ENCODE measurements at regions not wholly inside any gene's neighbourhood (a gene's known extent, or its start where the extent isn't known, plus 50 kb on each side); places are given as distances from the start of the nearest gene placed in this dataset.

DNA sequence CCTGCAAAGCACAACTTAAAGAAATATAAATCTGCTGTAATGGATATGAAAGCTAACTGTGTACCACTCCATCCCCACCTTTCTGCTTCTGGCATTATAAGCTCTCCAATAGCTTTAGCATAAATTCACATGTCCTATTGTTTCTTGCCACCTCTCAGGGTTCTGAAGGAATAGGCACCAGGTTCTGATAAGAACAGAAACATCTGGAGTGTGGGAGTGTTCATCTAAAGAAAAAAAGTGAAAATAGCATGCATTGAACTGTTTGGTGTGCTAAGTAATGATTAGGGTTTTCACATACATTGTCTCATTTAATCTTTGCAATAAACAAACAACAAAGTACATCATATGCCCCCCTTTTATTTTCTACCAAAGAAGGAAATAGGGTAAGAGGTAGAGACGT is 72.3 kb downstream of the FAM76B start:
- DNase-seq: no peak

- no peak for DNase-seq
Observed at GRCh38 chr11:95716266-95716665, 73.3 kb downstream of the FAM76B start.

- DNase-seq: no peak
Observed at GRCh38 chr11:95715777-95716241, 73.8 kb downstream of the FAM76B start.

DNA sequence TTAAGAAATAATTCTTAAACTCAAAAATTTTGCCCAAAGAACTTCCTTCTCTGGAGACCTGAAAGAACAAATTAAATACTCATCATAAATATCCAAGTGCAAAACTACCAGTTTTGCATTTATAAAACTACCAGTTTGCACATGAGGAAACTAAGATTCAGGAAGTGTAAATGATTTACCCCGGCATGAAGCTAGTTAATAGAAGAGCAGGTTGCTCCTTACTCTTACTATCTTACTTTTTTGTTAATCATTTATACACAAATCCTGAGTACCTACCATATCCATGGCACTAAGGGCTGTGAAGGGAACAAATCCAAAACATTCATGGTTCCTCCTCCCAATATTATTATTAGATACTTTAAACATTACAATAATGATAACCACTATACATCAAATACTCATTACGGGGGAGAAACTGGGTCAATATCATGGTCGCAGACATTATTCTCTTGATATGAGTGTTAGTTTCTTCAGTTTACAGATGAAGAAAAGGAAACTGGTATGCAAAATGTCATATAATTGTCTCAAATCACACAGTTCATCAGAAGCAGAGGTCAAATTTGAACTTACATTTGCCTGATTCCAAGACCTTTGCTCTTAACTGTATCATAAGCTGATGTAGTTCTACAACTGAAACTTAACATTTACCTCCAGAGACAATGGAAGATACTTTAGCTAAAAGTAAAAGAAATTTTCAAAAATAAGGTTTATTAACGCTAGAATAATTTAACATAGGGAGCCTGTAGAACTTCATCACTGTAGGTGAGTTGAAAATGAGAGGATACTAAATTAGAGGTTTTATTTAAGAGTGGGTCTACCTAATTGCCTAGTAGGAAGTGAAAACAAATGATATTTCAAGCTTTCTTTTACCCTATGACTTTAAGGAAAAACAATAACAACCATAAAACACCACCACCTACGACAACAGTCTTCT is 74.5 kb downstream of the FAM76B start:
- no peak for DNase-seq

- DNase-seq: no peak
Observed at GRCh38 chr11:95713428-95713827, 76.2 kb downstream of the FAM76B start.

GRCh38 chr11:95711945-95712221 is 77.7 kb downstream of the FAM76B start:
- no peak for DNase-seq

DNA sequence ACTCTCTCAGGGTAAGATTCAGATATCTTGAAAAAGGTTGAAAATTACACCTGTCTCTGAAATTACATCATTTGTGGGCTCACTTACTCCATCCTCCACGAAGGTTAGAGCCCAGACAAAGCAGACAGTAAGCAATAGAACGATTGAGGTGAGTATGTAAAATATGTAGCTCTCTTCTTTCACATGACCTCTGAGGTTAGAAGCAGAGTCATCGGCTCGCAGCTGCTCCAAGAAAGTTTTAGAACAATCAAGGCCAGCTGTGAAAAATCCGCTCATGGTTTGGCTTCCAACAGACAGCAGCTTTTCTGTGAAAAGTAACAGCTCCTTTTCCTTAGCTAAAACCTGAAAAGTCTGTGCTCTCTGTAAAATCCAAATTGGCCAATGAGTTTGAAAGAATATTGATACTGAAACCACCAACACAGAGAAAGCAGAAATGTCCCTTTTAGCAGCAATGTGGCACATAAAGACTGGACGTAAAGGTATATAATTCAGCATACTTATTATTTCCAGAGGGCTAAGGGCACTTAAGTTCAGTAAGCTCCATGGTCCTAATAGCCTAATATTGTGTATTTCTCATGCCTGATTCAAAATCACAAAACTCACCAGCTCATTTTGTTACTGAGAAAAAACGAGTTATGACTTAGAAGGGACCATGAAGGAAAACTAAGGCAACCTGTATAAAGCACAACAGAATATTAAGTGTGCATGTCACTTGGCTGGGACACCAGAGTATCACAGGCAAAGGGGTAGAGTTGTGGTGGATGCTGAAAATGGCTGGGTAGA is 78.2 kb downstream of the FAM76B start:
- DNase-seq: no peak

- no peak for DNase-seq
Observed at GRCh38 chr11:95708681-95709080, 80.9 kb downstream of the FAM76B start.

GRCh38 chr11:95706974-95707387 is 82.6 kb downstream of the FAM76B start:
- DNase-seq: no peak

GRCh38 chr11:95705485-95706124 is 84.0 kb downstream of the FAM76B start:
- peak; percentile 17 for DNase-seq

- DNase-seq: no peak
Observed at GRCh38 chr11:95704865-95705264, 84.7 kb downstream of the FAM76B start.

DNA sequence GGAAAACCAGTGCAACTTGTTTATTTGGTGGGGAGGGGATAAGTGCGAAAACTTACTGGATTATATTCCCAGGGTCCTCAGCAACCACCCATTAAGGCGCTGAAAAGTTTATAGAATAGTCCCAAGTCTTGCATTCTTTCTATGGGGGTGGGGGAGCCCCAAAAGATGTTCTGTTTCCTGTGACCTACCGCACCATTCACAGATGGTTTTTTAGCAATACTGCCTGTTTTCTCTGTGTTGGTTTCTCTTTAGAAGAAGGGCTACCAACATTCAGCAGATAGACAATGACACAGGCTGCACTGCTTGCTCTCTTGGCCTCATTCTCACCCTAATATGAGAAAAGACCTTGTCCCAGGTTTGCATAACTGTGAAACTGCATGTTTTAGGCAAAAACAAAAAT is 86.5 kb downstream of the FAM76B start:
- DNase-seq: no peak

- DNase-seq: no peak
Observed at GRCh38 chr11:95702526-95702925, 87.1 kb downstream of the FAM76B start.

- DNase-seq: no peak
Observed at GRCh38 chr11:95700471-95700817, 89.1 kb downstream of the FAM76B start.

DNA sequence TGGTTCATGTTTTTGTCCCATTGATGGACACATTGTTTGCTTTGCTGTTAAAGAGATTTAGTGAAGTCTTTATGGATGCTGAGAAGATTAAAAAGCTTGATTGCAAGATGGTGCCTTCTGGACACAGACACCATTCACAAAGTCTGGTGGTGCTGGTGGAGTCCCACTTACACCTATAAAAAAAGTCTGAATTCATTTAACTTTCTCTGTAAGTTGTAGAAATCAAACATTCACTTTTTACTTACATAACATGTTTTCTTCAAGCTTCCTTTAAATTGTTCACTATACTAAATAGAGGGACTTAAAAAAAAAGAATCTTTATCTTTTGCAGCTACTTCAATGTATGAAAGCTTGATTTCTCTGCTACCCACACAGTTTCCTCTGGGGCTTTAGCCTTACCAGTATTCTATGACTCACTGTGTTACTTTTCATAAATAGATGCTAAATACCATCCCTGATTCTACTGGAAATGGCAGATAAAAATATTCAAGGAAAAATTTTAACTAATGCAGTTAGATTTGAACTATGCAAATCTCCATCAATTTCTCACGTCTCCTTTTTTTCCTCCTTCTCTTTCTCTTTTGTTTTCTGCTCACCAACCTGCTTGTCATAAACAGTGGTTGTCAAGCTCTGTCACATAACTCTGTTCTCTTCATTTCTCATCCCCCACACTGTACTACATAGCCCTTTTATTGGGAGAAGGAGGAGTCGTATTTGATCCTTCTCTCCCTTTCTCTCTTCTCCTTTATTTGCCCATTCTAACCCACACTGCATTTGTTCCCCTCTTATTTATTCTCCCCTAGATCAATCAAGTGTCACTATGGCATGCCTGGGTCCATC is 89.7 kb downstream of the FAM76B start:
- DNase-seq: no peak

GRCh38 chr11:95698676-95699557 is 90.7 kb downstream of the FAM76B start:
- no peak for DNase-seq

GRCh38 chr11:95697614-95698408 is 91.8 kb downstream of the FAM76B start:
- DNase-seq: no peak

GRCh38 chr11:95695181-95695580 is 94.4 kb downstream of the FAM76B start:
- no peak for DNase-seq

DNA sequence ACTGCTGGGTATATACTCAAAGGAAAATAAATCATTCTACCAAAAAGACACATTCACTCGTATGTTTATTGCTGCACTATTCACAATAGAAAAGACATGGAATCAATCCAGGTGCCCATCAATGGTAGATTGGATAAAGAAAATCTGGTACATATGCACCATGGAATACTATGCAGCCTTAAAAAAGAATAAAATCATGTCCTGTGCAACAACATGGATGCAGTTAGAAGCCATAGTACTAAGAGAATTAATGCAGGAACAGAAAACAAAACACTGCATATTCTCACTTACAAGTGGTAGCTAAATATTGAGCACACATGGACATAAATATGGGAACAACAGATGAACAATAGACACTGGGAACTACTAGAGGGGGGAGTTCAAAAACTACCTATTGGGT is 96.3 kb downstream of the FAM76B start:
- no peak for DNase-seq

DNA sequence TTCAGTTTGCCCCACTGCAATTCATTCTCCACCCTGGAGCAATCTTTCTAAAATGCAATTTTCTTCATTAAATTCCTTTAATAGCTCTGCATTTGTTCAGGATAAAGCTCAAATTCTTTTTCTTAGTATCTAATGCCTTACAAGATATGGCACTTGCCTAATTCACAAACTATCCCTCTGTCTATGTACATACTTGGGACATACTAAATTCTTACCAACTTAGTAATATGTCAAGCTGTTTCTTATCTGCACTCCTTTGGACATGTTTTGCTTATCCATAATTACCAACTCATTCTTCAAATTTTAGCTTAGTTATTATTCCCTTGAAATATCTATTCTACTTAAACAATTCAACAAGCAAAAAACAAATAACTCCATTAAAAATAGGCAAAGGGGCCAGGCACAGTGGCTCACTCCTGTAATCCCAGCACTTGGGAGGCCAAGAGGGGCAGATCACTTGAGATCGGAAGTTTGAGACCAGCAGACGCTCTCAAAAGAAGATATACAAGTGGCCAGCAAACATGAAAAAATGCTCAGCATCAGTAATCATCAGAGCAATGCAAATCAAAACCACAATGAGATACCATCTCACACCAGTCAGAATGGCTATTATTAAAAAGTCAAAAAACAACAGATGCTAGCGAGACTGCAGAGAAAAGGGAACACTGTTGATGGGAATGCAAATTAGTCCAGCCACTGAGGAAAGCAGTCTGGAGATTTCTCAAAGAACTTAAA is 96.9 kb downstream of the FAM76B start:
- DNase-seq: no peak

Measured in NCI-H1436 treated with DMSO at 0.1 percent for 48 hours (cell line).